GM10266 (cell line): ENCODE measurements at regions not wholly inside any gene's neighbourhood (a gene's known extent, or its start where the extent isn't known, plus 50 kb on each side); places are given as distances from the start of the nearest gene placed in this dataset.

Source experiments
- DNase-seq: peaks from one replicate; pipeline ENCODE4 v3.0.0; 2012; ENCODE audit errors: extremely low spot score
- CTCF ChIP-seq: IDR thresholded peaks from 2 replicates; pipeline ENCODE4 v1.5.1; 2012; ENCODE audit warnings: mild to moderate bottlenecking, low read depth; ENCODE audit not compliant: control insufficient read depth, insufficient read depth; ENCODE audit errors: missing control alignments

- TF ChIP-seq CTCF: no peak
- DNase-seq: no peak
Observed at GRCh38 chr5:99651298-99651697, 722.5 kb upstream of the CHD1 start.

GRCh38 chr5:99646011-99646647, 717.3 kb upstream of the CHD1 start:
- DNase-seq: no peak
- TF ChIP-seq CTCF: no peak

GRCh38 chr5:99644822-99645221, 716.0 kb upstream of the CHD1 start:
- TF ChIP-seq CTCF: no peak
- DNase-seq: no peak

GRCh38 chr5:99640646-99641045, 711.8 kb upstream of the CHD1 start:
- TF ChIP-seq CTCF: no peak
- no peak for DNase-seq

- no peak for DNase-seq
- no peak for TF ChIP-seq CTCF
Observed at GRCh38 chr5:99639905-99640304, 711.1 kb upstream of the CHD1 start.

GRCh38 chr5:99636663-99637062, 707.9 kb upstream of the CHD1 start:
- no peak for DNase-seq
- no peak for TF ChIP-seq CTCF

- TF ChIP-seq CTCF: no peak
- DNase-seq: no peak
Observed at GRCh38 chr5:99621772-99622681, 693.2 kb upstream of the CHD1 start.
